ENCODE measurements at regions not wholly inside any gene's neighbourhood (a gene's known extent, or its start where the extent isn't known, plus 50 kb on each side); places are given as distances from the start of the nearest gene placed in this dataset.

DNA sequence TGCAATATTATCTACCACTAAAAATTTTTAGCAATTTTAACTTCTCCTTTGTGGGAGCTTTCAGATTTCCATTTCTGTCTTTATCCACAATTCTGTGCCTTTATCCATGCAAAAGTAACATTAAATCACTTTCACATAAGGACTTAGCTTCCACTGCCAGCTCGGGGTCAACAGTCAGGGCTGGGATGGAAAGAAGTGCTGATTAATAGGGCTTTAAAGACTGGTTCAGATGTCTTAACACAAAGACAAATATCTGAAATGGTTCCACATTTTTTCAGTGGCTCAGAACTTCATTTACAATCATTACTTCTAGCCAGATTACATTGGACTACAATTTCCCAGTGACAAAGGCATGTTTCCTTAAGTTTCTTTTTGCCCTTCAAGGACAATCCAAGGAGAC is 191.8 kb upstream of the CPHXL start:
- H2BK20ac ChIP-seq (ENCODE audit: low read depth, low read length): no peak overlapping the region
- no peaks in the 10 kb centered on the region for H4K20me1 ChIP-seq (ENCODE audit: insufficient read depth, low read length)
- no peak overlapping the region for H2BK5ac ChIP-seq (ENCODE audit: low read depth, low read length, poor library complexity, severe bottlenecking)
- TF ChIP-seq, protein P1, sequence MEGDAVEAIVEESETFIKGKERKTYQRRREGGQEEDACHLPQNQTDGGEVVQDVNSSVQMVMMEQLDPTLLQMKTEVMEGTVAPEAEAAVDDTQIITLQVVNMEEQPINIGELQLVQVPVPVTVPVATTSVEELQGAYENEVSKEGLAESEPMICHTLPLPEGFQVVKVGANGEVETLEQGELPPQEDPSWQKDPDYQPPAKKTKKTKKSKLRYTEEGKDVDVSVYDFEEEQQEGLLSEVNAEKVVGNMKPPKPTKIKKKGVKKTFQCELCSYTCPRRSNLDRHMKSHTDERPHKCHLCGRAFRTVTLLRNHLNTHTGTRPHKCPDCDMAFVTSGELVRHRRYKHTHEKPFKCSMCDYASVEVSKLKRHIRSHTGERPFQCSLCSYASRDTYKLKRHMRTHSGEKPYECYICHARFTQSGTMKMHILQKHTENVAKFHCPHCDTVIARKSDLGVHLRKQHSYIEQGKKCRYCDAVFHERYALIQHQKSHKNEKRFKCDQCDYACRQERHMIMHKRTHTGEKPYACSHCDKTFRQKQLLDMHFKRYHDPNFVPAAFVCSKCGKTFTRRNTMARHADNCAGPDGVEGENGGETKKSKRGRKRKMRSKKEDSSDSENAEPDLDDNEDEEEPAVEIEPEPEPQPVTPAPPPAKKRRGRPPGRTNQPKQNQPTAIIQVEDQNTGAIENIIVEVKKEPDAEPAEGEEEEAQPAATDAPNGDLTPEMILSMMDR (conservative IDR thresholded peaks at IDR 0.05; ENCODE audit: low read depth, low read length): no peak
- TF ChIP-seq NFE2L2 (IDR thresholded peaks at IDR 0.05; ENCODE audit: low read depth, low read length) (no peak), MAFK (IDR thresholded peaks at IDR 0.05; ENCODE audit: low read depth, low read length) (no peak), SMC3 (IDR thresholded peaks at IDR 0.05; ENCODE audit: low read depth, low read length) (no peak)
- TF ChIP-seq, protein P2, sequence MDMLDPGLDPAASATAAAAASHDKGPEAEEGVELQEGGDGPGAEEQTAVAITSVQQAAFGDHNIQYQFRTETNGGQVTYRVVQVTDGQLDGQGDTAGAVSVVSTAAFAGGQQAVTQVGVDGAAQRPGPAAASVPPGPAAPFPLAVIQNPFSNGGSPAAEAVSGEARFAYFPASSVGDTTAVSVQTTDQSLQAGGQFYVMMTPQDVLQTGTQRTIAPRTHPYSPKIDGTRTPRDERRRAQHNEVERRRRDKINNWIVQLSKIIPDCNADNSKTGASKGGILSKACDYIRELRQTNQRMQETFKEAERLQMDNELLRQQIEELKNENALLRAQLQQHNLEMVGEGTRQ (IDR thresholded peaks at IDR 0.05; ENCODE audit: low read depth, low read length): no peak
- TF ChIP-seq, protein P3, sequence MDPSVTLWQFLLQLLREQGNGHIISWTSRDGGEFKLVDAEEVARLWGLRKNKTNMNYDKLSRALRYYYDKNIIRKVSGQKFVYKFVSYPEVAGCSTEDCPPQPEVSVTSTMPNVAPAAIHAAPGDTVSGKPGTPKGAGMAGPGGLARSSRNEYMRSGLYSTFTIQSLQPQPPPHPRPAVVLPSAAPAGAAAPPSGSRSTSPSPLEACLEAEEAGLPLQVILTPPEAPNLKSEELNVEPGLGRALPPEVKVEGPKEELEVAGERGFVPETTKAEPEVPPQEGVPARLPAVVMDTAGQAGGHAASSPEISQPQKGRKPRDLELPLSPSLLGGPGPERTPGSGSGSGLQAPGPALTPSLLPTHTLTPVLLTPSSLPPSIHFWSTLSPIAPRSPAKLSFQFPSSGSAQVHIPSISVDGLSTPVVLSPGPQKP (IDR thresholded peaks at IDR 0.05; ENCODE audit: borderline replicate concordance, low read depth, low read length): no peak
- H3K4ac ChIP-seq (ENCODE audit: low read depth, low read length): no peak overlapping the region
- no TSS peak for BruUV-seq (replicated peaks)
- H2BK120ac ChIP-seq (ENCODE audit: low read depth, low read length): no peak overlapping the region
- H3K27ac ChIP-seq (ENCODE audit: insufficient read depth, low read length): no peak overlapping the region
- in situ Hi-C loops (cut with MboI; ENCODE audit: low sequenced_read_pairs) (no loop called here), intact Hi-C loops (cut with micrococcal nuclease) (no loop called here), dilution Hi-C loops (cut with HindIII; ENCODE audit: low sequenced_read_pairs, unreplicated experiment) (no loop called here)
- ChIA-PET CTCF (interaction anchor here (1.0 kb wide), 1 partner anchor 74 kb away, joined by 3 read pairs; no protein-coding TSS in a partner anchor), POLR2A (ENCODE audit: unreplicated experiment) (no interaction called here)
- no CpG with 5 or more reads among the region's 1 CpG for WGBS, 2 experiments (ENCODE audit: extremely low coverage in 2 of 2, insufficient read length in 1 of 2)
- H2AK9ac ChIP-seq (replicated peaks; ENCODE audit: low read depth, low read length, poor library complexity): no peak overlapping the region
- no peak overlapping the region for H4K8ac ChIP-seq (ENCODE audit: low read depth in 2 of 2, low read length in 2 of 2)
- H2AFZ ChIP-seq (replicated peaks; ENCODE audit: low read length, poor library complexity): no peak overlapping the region
- H3K36me3 ChIP-seq (ENCODE audit: control insufficient read depth, insufficient read depth, low read length): no peaks in the 10 kb centered on the region
- H3K4me2 ChIP-seq (ENCODE audit: low read depth, low read length): no peak overlapping the region
- no peak overlapping the region for H4K5ac ChIP-seq (ENCODE audit: low read depth, low read length)
- no peak overlapping the region for H2AK5ac ChIP-seq (ENCODE audit: low read depth, low read length)
- no peak overlapping the region for H3K23ac ChIP-seq (ENCODE audit: low read depth, low read length)
- H3K27me3 ChIP-seq (ENCODE audit: control insufficient read depth, insufficient read depth, low read length): no peaks in the 10 kb centered on the region; the same call in 1 of the 2 replicates
- DNase-seq (no peak), ATAC-seq (ENCODE audit: low read depth) (no peak)
- no peak overlapping the region for H3K56ac ChIP-seq (ENCODE audit: extremely low read depth, insufficient read depth, low read length)
- no peak overlapping the region for H3K4me3 ChIP-seq (ENCODE audit: insufficient read depth, low read depth, low read length)
- H3K9ac ChIP-seq (ENCODE audit: low read depth, low read length): no peak overlapping the region
- no peaks in the 10 kb centered on the region for H3K4me1 ChIP-seq (ENCODE audit: control insufficient read depth, insufficient read depth, low read length)
- H3K9me1 ChIP-seq (ENCODE audit: insufficient read depth, low read length): no peaks in the 10 kb centered on the region
- H3K9me3 ChIP-seq (ENCODE audit: control insufficient read depth, insufficient read depth, low read length): no peaks in the 10 kb centered on the region
- H4K91ac ChIP-seq (ENCODE audit: insufficient read depth, low read depth, low read length): no peak overlapping the region
- no peaks in the 10 kb centered on the region for H3K79me1 ChIP-seq (ENCODE audit: low read depth in 1 of 2, low read length in 2 of 2)
- no peak overlapping the region for H3K14ac ChIP-seq (replicated peaks; ENCODE audit: low read depth, low read length)
- H2BK15ac ChIP-seq (ENCODE audit: low read depth, low read length): no peak overlapping the region
- no peak overlapping the region for H3K18ac ChIP-seq (ENCODE audit: low read depth, low read length)

Measured in IMR-90 (cell line).